ENCODE measurements at regions not wholly inside any gene's neighbourhood (a gene's known extent, or its start where the extent isn't known, plus 50 kb on each side); places are given as distances from the start of the nearest gene placed in this dataset.

GRCh38 chr6:165206798-165207197 lies 102.6 kb downstream of the C6orf118 start:
- H3K27ac ChIP-seq (ENCODE audit: low read length): no peak overlapping the region
- no peak overlapping the region for H2AFZ ChIP-seq (ENCODE audit: low read depth, low read length)
- no peak overlapping the region for H3K4me3 ChIP-seq (ENCODE audit: low read length)
- no peaks in the 10 kb centered on the region for H3K9me3 ChIP-seq (ENCODE audit: insufficient read depth, low read length)
- H3K4me1 ChIP-seq (ENCODE audit: low read length): no peaks in the 10 kb centered on the region
- H3K36me3 ChIP-seq (replicated peaks; ENCODE audit: low read depth, low read length): no peaks in the 10 kb centered on the region
- no peaks in the 10 kb centered on the region for H3K27me3 ChIP-seq (ENCODE audit: low read depth, low read length)
- no peak overlapping the region for H3K9ac ChIP-seq (ENCODE audit: low read length)
- no peak overlapping the region for H3K4me2 ChIP-seq (ENCODE audit: low read length)
- no peaks in the 10 kb centered on the region for H3K79me2 ChIP-seq (ENCODE audit: low read length)
- no peaks in the 10 kb centered on the region for H4K20me1 ChIP-seq (ENCODE audit: insufficient read depth, low read length)
- TF ChIP-seq CTCF (IDR thresholded peaks at IDR 0.05; ENCODE audit: low read depth, low read length): no peak
- no peak for TF ChIP-seq EZH2phosphoT487 (IDR thresholded peaks at IDR 0.05; ENCODE audit: low read depth)

- Histone ChIP-seq H3K9me3 (ENCODE audit: insufficient read depth, low read length) (no peaks in the 10 kb centered on the region), H3K4me3 (ENCODE audit: low read length) (no peak overlapping the region), H3K4me1 (ENCODE audit: low read length) (no peaks in the 10 kb centered on the region), H3K9ac (ENCODE audit: low read length) (no peak overlapping the region), H3K27me3 (ENCODE audit: low read depth, low read length) (no peaks in the 10 kb centered on the region), H3K36me3 (replicated peaks; ENCODE audit: low read depth, low read length) (no peaks in the 10 kb centered on the region), H3K79me2 (ENCODE audit: low read length) (no peaks in the 10 kb centered on the region), H3K27ac (ENCODE audit: low read length) (no peak overlapping the region), H2AFZ (ENCODE audit: low read depth, low read length) (no peak overlapping the region), H4K20me1 (ENCODE audit: insufficient read depth, low read length) (no peaks in the 10 kb centered on the region), H3K4me2 (ENCODE audit: low read length) (no peak overlapping the region)
- no peak for TF ChIP-seq EZH2phosphoT487 (IDR thresholded peaks at IDR 0.05; ENCODE audit: low read depth)
- no peak for TF ChIP-seq CTCF (IDR thresholded peaks at IDR 0.05; ENCODE audit: low read depth, low read length)
Observed at GRCh38 chr6:165205632-165206031, 103.8 kb downstream of the C6orf118 start.

- H3K9ac ChIP-seq (ENCODE audit: low read length): no peak overlapping the region
- no peak overlapping the region for H3K27ac ChIP-seq (ENCODE audit: low read length)
- H4K20me1 ChIP-seq (ENCODE audit: insufficient read depth, low read length): no peaks in the 10 kb centered on the region
- no peaks in the 10 kb centered on the region for H3K4me1 ChIP-seq (ENCODE audit: low read length)
- H3K27me3 ChIP-seq (ENCODE audit: low read depth, low read length): no peaks in the 10 kb centered on the region
- no peaks in the 10 kb centered on the region for H3K36me3 ChIP-seq (replicated peaks; ENCODE audit: low read depth, low read length)
- TF ChIP-seq EZH2phosphoT487 (IDR thresholded peaks at IDR 0.05; ENCODE audit: low read depth) (no peak), CTCF (IDR thresholded peaks at IDR 0.05; ENCODE audit: low read depth, low read length) (no peak)
- no peaks in the 10 kb centered on the region for H3K79me2 ChIP-seq (ENCODE audit: low read length)
- no peak overlapping the region for H3K4me2 ChIP-seq (ENCODE audit: low read length)
- no peak overlapping the region for H3K4me3 ChIP-seq (ENCODE audit: low read length)
- H2AFZ ChIP-seq (ENCODE audit: low read depth, low read length): no peak overlapping the region
- no peaks in the 10 kb centered on the region for H3K9me3 ChIP-seq (ENCODE audit: insufficient read depth, low read length)
Observed at GRCh38 chr6:165204807-165205545, 104.4 kb downstream of the C6orf118 start.

- Histone ChIP-seq H4K20me1 (ENCODE audit: insufficient read depth, low read length) (no peaks in the 10 kb centered on the region), H2AFZ (ENCODE audit: low read depth, low read length) (no peak overlapping the region), H3K79me2 (ENCODE audit: low read length) (no peaks in the 10 kb centered on the region), H3K4me1 (ENCODE audit: low read length) (no peaks in the 10 kb centered on the region), H3K27me3 (ENCODE audit: low read depth, low read length) (no peaks in the 10 kb centered on the region), H3K27ac (ENCODE audit: low read length) (no peak overlapping the region), H3K36me3 (replicated peaks; ENCODE audit: low read depth, low read length) (no peaks in the 10 kb centered on the region), H3K4me2 (ENCODE audit: low read length) (no peak overlapping the region), H3K9me3 (ENCODE audit: insufficient read depth, low read length) (no peaks in the 10 kb centered on the region), H3K4me3 (ENCODE audit: low read length) (no peak overlapping the region), H3K9ac (ENCODE audit: low read length) (no peak overlapping the region)
- no peak for TF ChIP-seq EZH2phosphoT487 (IDR thresholded peaks at IDR 0.05; ENCODE audit: low read depth)
Observed at GRCh38 chr6:165200178-165200577, 109.2 kb downstream of the C6orf118 start.
